ENCODE measurements at regions not wholly inside any gene's neighbourhood (a gene's known extent, or its start where the extent isn't known, plus 50 kb on each side); places are given as distances from the start of the nearest gene placed in this dataset.
"Not testable (repeated sequence)": the region's sequence is repeated elsewhere in the genome, so short reads cannot be mapped to it uniquely, and the experiment has no call there.

- DNase-seq, result not testable (repeated sequence)
Observed at GRCh38 chr12:86709017-86709416, 452.8 kb upstream of the MGAT4C start.

- no peak for DNase-seq
Observed at GRCh38 chr12:86698641-86698980, 442.4 kb upstream of the MGAT4C start.

- no peak for DNase-seq
Observed at GRCh38 chr12:86697916-86698640, 441.9 kb upstream of the MGAT4C start.

GRCh38 chr12:86683568-86684304 lies 427.5 kb upstream of the MGAT4C start:
- no peak for DNase-seq

- no peak for DNase-seq
Observed at GRCh38 chr12:86681060-86681459, 424.9 kb upstream of the MGAT4C start.

GRCh38 chr12:86675197-86675596 lies 419.0 kb upstream of the MGAT4C start:
- no peak for DNase-seq

- DNase-seq, result no peak
Observed at GRCh38 chr12:86670986-86671385, 414.8 kb upstream of the MGAT4C start.

GRCh38 chr12:86669010-86669409 lies 412.8 kb upstream of the MGAT4C start:
- DNase-seq, result no peak

- no peak for DNase-seq
Observed at GRCh38 chr12:86666316-86666715, 410.1 kb upstream of the MGAT4C start.

GRCh38 chr12:86663716-86664115 lies 407.5 kb upstream of the MGAT4C start:
- DNase-seq, result no peak

GRCh38 chr12:86663173-86663572 lies 407.0 kb upstream of the MGAT4C start:
- DNase-seq, result no peak

GRCh38 chr12:86662464-86662863 lies 406.3 kb upstream of the MGAT4C start:
- no peak for DNase-seq

GRCh38 chr12:86660488-86661147 lies 404.4 kb upstream of the MGAT4C start:
- DNase-seq, result no peak

GRCh38 chr12:86659985-86660384 lies 403.8 kb upstream of the MGAT4C start:
- no peak for DNase-seq

GRCh38 chr12:86658303-86658702 lies 402.1 kb upstream of the MGAT4C start:
- DNase-seq, result no peak

GRCh38 chr12:86647800-86648199 lies 391.6 kb upstream of the MGAT4C start:
- no peak for DNase-seq

GRCh38 chr12:86634456-86635410 lies 378.5 kb upstream of the MGAT4C start:
- no peak for DNase-seq

- no peak for DNase-seq
Observed at GRCh38 chr12:86627001-86627400, 370.8 kb upstream of the MGAT4C start.

- no peak for DNase-seq
Observed at GRCh38 chr12:86623267-86623666, 367.1 kb upstream of the MGAT4C start.

GRCh38 chr12:86621957-86622356 lies 365.8 kb upstream of the MGAT4C start:
- no peak for DNase-seq

- no peak for DNase-seq
Observed at GRCh38 chr12:86613311-86613710, 357.1 kb upstream of the MGAT4C start.

- no peak for DNase-seq
Observed at GRCh38 chr12:86608638-86609037, 352.4 kb upstream of the MGAT4C start.

Data from hypothalamus (tissue), 51 donors.